CD14-positive monocyte (primary cell): ENCODE measurements at regions not wholly inside any gene's neighbourhood (a gene's known extent, or its start where the extent isn't known, plus 50 kb on each side); places are given as distances from the start of the nearest gene placed in this dataset.

Experiments
- DNase-seq, 3 donors: peaks; one replicate each; pipeline ENCODE4 v3.0.0-alpha.2; 2011 to 2022
- H2AFZ ChIP-seq: 2 replicates; pipeline ENCODE4 v1.6.0; 2012; ENCODE audit warnings: mild to moderate bottlenecking, low read depth, low read length, inconsistent platforms; ENCODE audit not compliant: insufficient read depth, poor library complexity, severe bottlenecking
- H3K27ac ChIP-seq, 2 donors: 1 replicate in 1 of 2; 2 replicates in 1 of 2; pipeline ENCODE4 v1.5.1; 2012 to 2013; ENCODE audit warnings: low read length in 2 of 2, control low read depth in 1 of 2, inconsistent platforms in 1 of 2, low read depth in 1 of 2, mild to moderate bottlenecking in 1 of 2
- H3K27me3 ChIP-seq, 2 donors: one replicate each; pipeline versions ENCODE4 v1.6.0 to v1.6.1; 2011 to 2013; ENCODE audit warnings: low read length in 2 of 2; ENCODE audit not compliant: control insufficient read depth in 2 of 2, insufficient read depth in 2 of 2
- H3K36me3 ChIP-seq, 2 donors: replicated peaks in 1 of 2; 1 replicate in 1 of 2; 2 replicates in 1 of 2; pipeline versions ENCODE4 v1.5.1 to v1.6.1; 2012 to 2013; ENCODE audit warnings: low read length in 2 of 2, control low read depth in 1 of 2, inconsistent platforms in 1 of 2, mild to moderate bottlenecking in 1 of 2; ENCODE audit not compliant: insufficient read depth in 2 of 2, control insufficient read depth in 1 of 2
- H3K4me1 ChIP-seq, 2 donors: 1 replicate in 1 of 2; 2 replicates in 1 of 2; pipeline versions ENCODE4 v1.5.1 to v1.6.1; 2012 to 2013; ENCODE audit warnings: low read length in 2 of 2, control low read depth in 1 of 2, inconsistent platforms in 1 of 2, mild to moderate bottlenecking in 1 of 2, moderate library complexity in 1 of 2; ENCODE audit not compliant: insufficient read depth in 2 of 2, control insufficient read depth in 1 of 2
- H3K4me2 ChIP-seq: replicated peaks from 2 replicates; pipeline ENCODE3; 2012; ENCODE audit warnings: low read length, moderate library complexity, mild to moderate bottlenecking; ENCODE audit not compliant: poor library complexity, severe bottlenecking; ENCODE audit errors: extremely low read depth
- H3K4me3 ChIP-seq, 3 experiments: fragments of 200-600 bp in 1 of 3; sonication (generic) in 1 of 3; replicated peaks in 1 of 3; 1 replicate in 2 of 3; 2 replicates in 1 of 3; pipeline ENCODE4 v1.5.1; 2011 to 2013; ENCODE audit warnings: low read length in 3 of 3, mild to moderate bottlenecking in 3 of 3, control low read depth in 2 of 3, low read depth in 2 of 3, inconsistent platforms in 1 of 3, moderate library complexity in 1 of 3
- H3K79me2 ChIP-seq: 2 replicates; pipeline ENCODE4 v1.6.0; 2012; ENCODE audit warnings: mild to moderate bottlenecking, control low read depth, inconsistent platforms, low read length, moderate library complexity; ENCODE audit not compliant: insufficient read depth
- H3K9ac ChIP-seq: 2 replicates; pipeline ENCODE4 v1.6.0; 2017; ENCODE audit warnings: low read length, mild to moderate bottlenecking; ENCODE audit not compliant: insufficient read depth, poor library complexity, severe bottlenecking
- H3K9me3 ChIP-seq, 2 donors: replicated peaks in 1 of 2; 1 replicate in 1 of 2; 2 replicates in 1 of 2; pipeline versions ENCODE4 v1.5.1 to v1.6.1; 2012 to 2013; ENCODE audit warnings: low read length in 2 of 2, control low read depth in 1 of 2; ENCODE audit not compliant: control insufficient read depth in 1 of 2, insufficient read depth in 1 of 2
- H4K20me1 ChIP-seq: 2 replicates; pipeline ENCODE4 v1.6.0; 2012; ENCODE audit warnings: mild to moderate bottlenecking, low read length, control low read depth, moderate library complexity; ENCODE audit not compliant: insufficient read depth
- H3K27ac Mint-ChIP-seq, 7 donors: one replicate each; pipeline ENCODE4 v1.8.0; 2020; ENCODE audit warnings: mild to moderate bottlenecking in 7 of 7, mixed read lengths in 7 of 7, moderate library complexity in 6 of 7, inconsistent platforms in 2 of 7
- H3K27me3 Mint-ChIP-seq, 3 donors: one replicate each; pipeline ENCODE4 v1.8.0; 2021 to 2022; ENCODE audit warnings: low read depth in 3 of 3, mild to moderate bottlenecking in 3 of 3, mixed read lengths in 3 of 3, moderate library complexity in 3 of 3, inconsistent platforms in 1 of 3
- H3K36me3 Mint-ChIP-seq, 2 donors: one replicate each; pipeline ENCODE4 v1.8.0; 2020; ENCODE audit warnings: mixed read lengths in 2 of 2, inconsistent platforms in 1 of 2, mild to moderate bottlenecking in 1 of 2
- H3K4me1 Mint-ChIP-seq: one replicate; pipeline ENCODE4 v1.8.0; 2020; ENCODE audit warnings: mild to moderate bottlenecking, mixed read lengths
- H3K4me3 Mint-ChIP-seq, 2 donors: one replicate each; pipeline ENCODE4 v1.8.0; 2020; ENCODE audit warnings: mild to moderate bottlenecking in 2 of 2, mixed read lengths in 2 of 2, moderate library complexity in 1 of 2
- H3K9me3 Mint-ChIP-seq, 7 donors: one replicate each; pipeline ENCODE4 v1.8.0; 2020 to 2022; ENCODE audit warnings: mixed read lengths in 7 of 7, mild to moderate bottlenecking in 6 of 7, moderate library complexity in 6 of 7, inconsistent platforms in 2 of 7
- CTCF ChIP-seq: fragments of 200-600 bp; IDR thresholded peaks from one replicate; pipeline ENCODE4 v1.8.0; 2022; ENCODE audit warnings: antibody characterized with exemption, mild to moderate bottlenecking
- WGBS: methylation state at CpG from one replicate; pipeline ENCODE4 v1.1.5; 2013; ENCODE audit warnings: missing lambda C conversion rate; ENCODE audit not compliant: insufficient coverage; 5-methylcytosine and 5-hydroxymethylcytosine counted together
- intact Hi-C, 2 donors: fragments of 100-400 bp; cut with micrococcal nuclease; formaldehyde crosslinking; loops; one replicate each; pipeline versions ENCODE4 v1.15.0 to v1.15.1; 2023

DNA sequence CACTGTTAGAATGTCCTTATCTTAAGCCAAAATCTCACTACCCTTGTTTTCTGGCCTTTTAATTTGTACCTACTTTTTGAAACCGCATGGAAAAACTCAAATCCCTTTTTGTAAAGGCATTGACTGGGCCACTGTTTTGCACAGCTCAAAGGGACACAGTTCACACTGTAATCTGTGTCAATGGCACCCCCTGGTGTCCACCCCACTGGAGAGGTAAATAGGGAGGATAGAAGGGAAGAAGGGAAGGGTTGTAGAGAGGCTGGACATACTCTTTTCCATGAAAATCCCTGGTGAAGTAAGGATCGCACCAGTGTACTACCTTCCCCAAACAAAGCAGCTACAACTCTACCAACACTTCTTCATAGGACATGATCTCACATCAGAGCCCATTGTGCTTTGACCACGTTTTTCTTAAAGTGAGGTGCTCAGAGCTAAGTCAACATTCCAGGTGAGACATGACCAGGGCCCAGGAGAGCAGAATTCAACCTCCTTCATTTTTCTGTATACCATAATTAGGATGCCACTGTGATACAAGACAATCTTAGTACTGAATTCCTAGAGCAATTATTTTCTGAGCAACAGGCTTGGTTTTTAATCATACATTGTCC lies 92.4 kb upstream of the RMDN2 start:
- H3K9me3 ChIP-seq, result no peaks in the 10 kb centered on the region
- H2AFZ ChIP-seq, result peak overlapping the region; percentile 62
- peak; percentile 75 to 80 (median 79) for DNase-seq
- peak overlapping the region in 1 of 3 experiments; percentile 37 for H3K4me3 ChIP-seq
- Mint-ChIP-seq H3K4me3 (peak overlapping the region in 1 of 2 donors; percentile 75), H3K9me3 (peaks cover 0 to 2% (median 0%) of the 10 kb centered on the region in 7 donors), H3K27me3 (peaks cover 0 to 3% (median 0%) of the 10 kb centered on the region in 3 donors), H3K27ac (peak overlapping the region in 6 of 7 donors; percentile 18 to 90 (median 76)), H3K36me3 (peaks cover 1 to 2% of the 10 kb centered on the region in 2 donors), H3K4me1 (peaks cover 56% of the 10 kb centered on the region)
- H3K27ac ChIP-seq, result peak overlapping the region in 1 of 2 donors; percentile 97
- no peaks in the 10 kb centered on the region for H3K27me3 ChIP-seq
- TF ChIP-seq CTCF, result peak; percentile 88
- no peak overlapping the region for H3K9ac ChIP-seq
- H3K4me1 ChIP-seq, result peaks cover 50 to 51% of the 10 kb centered on the region in 2 donors
- 67% methylated on average over 3 of the region's 3 CpGs for WGBS
- peak overlapping the region; percentile 23 for H3K4me2 ChIP-seq
- no peaks in the 10 kb centered on the region for H3K36me3 ChIP-seq
- no peaks in the 10 kb centered on the region for H4K20me1 ChIP-seq
- intact Hi-C loops, result loop anchor here (1.0 to 10.0 kb wide), 5 partner anchors 45 to 436 kb away; partner anchors contain the start of gene CDC42EP3 (in 1 of the 2)
- peaks cover 24% of the 10 kb centered on the region for H3K79me2 ChIP-seq

DNA sequence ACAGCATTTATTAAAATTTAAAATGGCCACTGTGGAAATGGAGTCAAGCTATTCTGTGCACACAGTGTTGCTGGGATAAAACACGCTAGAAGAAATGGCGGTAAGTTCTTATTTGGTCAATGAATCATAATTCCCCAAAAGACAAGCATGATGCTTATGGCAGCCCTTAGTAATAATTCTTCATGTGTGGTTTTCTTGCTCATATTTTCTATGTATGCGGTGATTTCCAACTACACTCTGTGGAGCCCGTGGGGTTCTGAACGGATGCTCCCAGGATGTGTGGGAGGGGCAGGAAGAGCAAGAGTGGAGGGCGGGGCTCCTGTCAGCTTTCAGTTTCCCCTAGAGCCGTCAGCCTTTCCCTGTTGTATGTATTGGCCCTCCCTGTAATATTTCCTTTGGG lies 91.7 kb upstream of the RMDN2 start:
- no peak overlapping the region for H3K4me3 ChIP-seq
- no peak overlapping the region for H3K4me3 Mint-ChIP-seq

More for the DNA sequence above, 91.7 kb upstream of the RMDN2 start:
- Mint-ChIP-seq H3K27ac (no peak overlapping the region), H3K36me3 (peaks cover 0 to 2% of the 10 kb centered on the region in 2 donors), H3K9me3 (peaks cover 0 to 2% (median 0%) of the 10 kb centered on the region in 7 donors), H3K27me3 (peaks cover 0 to 3% (median 0%) of the 10 kb centered on the region in 3 donors), H3K4me1 (peaks cover 49% of the 10 kb centered on the region)
- DNase-seq, result no peak
- intact Hi-C loops, result loop anchor here (2.0 to 10.0 kb wide), 4 partner anchors 44 to 437 kb away; partner anchors contain the start of gene CDC42EP3 (in 1 of the 2)
- H3K4me2 ChIP-seq, result no peak overlapping the region
- no peaks in the 10 kb centered on the region for H3K9me3 ChIP-seq
- peaks cover 17% of the 10 kb centered on the region for H3K79me2 ChIP-seq
- no peaks in the 10 kb centered on the region for H3K36me3 ChIP-seq
- no peak overlapping the region for H3K9ac ChIP-seq
- H3K27ac ChIP-seq, result no peak overlapping the region
- no peaks in the 10 kb centered on the region for H3K27me3 ChIP-seq
- H2AFZ ChIP-seq, result no peak overlapping the region
- 0% methylated on average over 1 of the region's 7 CpGs for WGBS
- no peaks in the 10 kb centered on the region for H4K20me1 ChIP-seq
- no peak for TF ChIP-seq CTCF
- H3K4me1 ChIP-seq, result peaks cover 43 to 44% of the 10 kb centered on the region in 2 donors
